ENCODE measurements at regions not wholly inside any gene's neighbourhood (a gene's known extent, or its start where the extent isn't known, plus 50 kb on each side); places are given as distances from the start of the nearest gene placed in this dataset.

GRCh38 chr5:99674101-99674500 is 745.3 kb upstream of the CHD1 start:
- Histone ChIP-seq H3T11ph (ENCODE audit: low read length) (no peak overlapping the region), H2BK120ac (ENCODE audit: low read depth, low read length, poor library complexity, severe bottlenecking) (no peak overlapping the region), H3K4me1 (ENCODE audit: insufficient read depth, low read length) (no peaks in the 10 kb centered on the region; the same call in 1 of the 2 replicates), H3K79me1 (ENCODE audit: insufficient read depth, low read depth, low read length, poor library complexity, severe bottlenecking) (no peaks in the 10 kb centered on the region), H4K5ac (ENCODE audit: insufficient read length, low read depth, low read length) (no peak overlapping the region), H2AK5ac (ENCODE audit: insufficient read length, low read length) (no peak overlapping the region), H2BK5ac (ENCODE audit: insufficient read length, low read length) (no peak overlapping the region), H3K14ac (ENCODE audit: insufficient read depth, low read length) (no peak overlapping the region), H3K9ac (ENCODE audit: extremely low read depth, insufficient read length, low read length) (no peak overlapping the region), H4K20me1 (ENCODE audit: control insufficient read depth, insufficient read depth, insufficient read length) (no peaks in the 10 kb centered on the region), H4K8ac (replicated peaks; ENCODE audit: insufficient read length, low read depth, low read length) (no peak overlapping the region), H3K4me2 (ENCODE audit: insufficient read depth, insufficient read length, low read length) (no peak overlapping the region), H3K27ac (ENCODE audit: insufficient read length, low read depth, low read length) (no peak overlapping the region), H2BK15ac (ENCODE audit: low read depth, low read length) (no peak overlapping the region), H3K56ac (ENCODE audit: insufficient read length, low read depth, low read length) (no peak overlapping the region), H2AFZ (ENCODE audit: low read length) (no peak overlapping the region), H3K4ac (ENCODE audit: low read depth, low read length) (no peak overlapping the region), H3K18ac (ENCODE audit: insufficient read length, low read depth, low read length) (no peak overlapping the region), H3K27me3 (ENCODE audit: insufficient read depth, low read length) (no peaks in the 10 kb centered on the region), H3K79me2 (ENCODE audit: insufficient read depth, low read length) (no peaks in the 10 kb centered on the region), H2BK20ac (ENCODE audit: low read depth, low read length, poor library complexity, severe bottlenecking) (no peak overlapping the region), H3K23ac (ENCODE audit: insufficient read length, low read depth, low read length) (no peak overlapping the region), H2BK12ac (ENCODE audit: insufficient read length, low read depth, low read length) (no peak overlapping the region), H4K91ac (ENCODE audit: insufficient read length, low read depth, low read length) (no peak overlapping the region), H3K23me2 (ENCODE audit: insufficient read length, low read depth, low read length, poor library complexity, severe bottlenecking) (no peaks in the 10 kb centered on the region), H3K9me3 (ENCODE audit: control insufficient read depth, low read depth, low read length) (no peaks in the 10 kb centered on the region)
- no peaks in the 10 kb centered on the region for H3K9me3 Mint-ChIP-seq
- WGBS (ENCODE audit: extremely low coverage, insufficient read length, low lambda C conversion rate): no CpG with 5 or more reads among the region's 1 CpG
- TF ChIP-seq CTCF (conservative IDR thresholded peaks at IDR 0.05): no peak
- no peaks in the 10 kb centered on the region for H3K27me3 Mint-ChIP-seq (ENCODE audit: low read depth)
- H3K27ac Mint-ChIP-seq: no peak overlapping the region
- H3K36me3 Mint-ChIP-seq (ENCODE audit: insufficient read depth in 1 of 3, low read depth in 3 of 3): no peaks in the 10 kb centered on the region
- H3K4me3 Mint-ChIP-seq: no peak overlapping the region
- DNase-seq: no peak
- H3K4me1 Mint-ChIP-seq: peaks cover 6% of the 10 kb centered on the region in 2 experiments
